ENCODE measurements at regions not wholly inside any gene's neighbourhood (a gene's known extent, or its start where the extent isn't known, plus 50 kb on each side); places are given as distances from the start of the nearest gene placed in this dataset.

- Mint-ChIP-seq H3K27ac (no peak overlapping the region), H3K4me1 (no peaks in the 10 kb centered on the region), H3K9me3 (ENCODE audit: insufficient read depth) (no peaks in the 10 kb centered on the region), H3K4me3 (no peak overlapping the region), H3K27me3 (no peaks in the 10 kb centered on the region)
- Histone ChIP-seq H3K36me3 (replicated peaks in 1 of 2; ENCODE audit: control extremely low read depth in 1 of 2, control insufficient read depth in 1 of 2, extremely low read depth in 1 of 2, insufficient read depth in 2 of 2, low read length in 1 of 2) (no peaks in the 10 kb centered on the region), H3K79me2 (ENCODE audit: control insufficient read depth, insufficient read depth, low read length) (no peaks in the 10 kb centered on the region), H3K4me2 (replicated peaks; ENCODE audit: low read depth, low read length, poor library complexity, severe bottlenecking) (no peak overlapping the region), H3K27me3 (replicated peaks in 1 of 4; ENCODE audit: control extremely low read depth in 1 of 4, control insufficient read depth in 3 of 4, insufficient read depth in 4 of 4, low read length in 3 of 4) (no peaks in the 10 kb centered on the region), H3K9me3 (ENCODE audit: control extremely low read depth in 1 of 3, control insufficient read depth in 2 of 3, insufficient read depth in 1 of 3, low read length in 2 of 3) (no peaks in the 10 kb centered on the region), H3K27ac (ENCODE audit: low read length in 2 of 2) (no peak overlapping the region), H3K4me3 (ENCODE audit: control extremely low read depth in 1 of 5, extremely low read depth in 1 of 5, insufficient read depth in 1 of 5, low read depth in 2 of 5, low read length in 4 of 5) (no peak overlapping the region), H2AFZ (ENCODE audit: insufficient read depth, low read depth, low read length, poor library complexity, severe bottlenecking) (no peak overlapping the region), H4K20me1 (ENCODE audit: control insufficient read depth, insufficient read depth, low read length, poor library complexity, severe bottlenecking) (no peaks in the 10 kb centered on the region), H3K9ac (ENCODE audit: low read length) (no peak overlapping the region), H3K4me1 (ENCODE audit: control insufficient read depth in 2 of 2, insufficient read depth in 2 of 2, low read length in 2 of 2) (no peaks in the 10 kb centered on the region)
- no peak for ATAC-seq (ENCODE audit: low read depth)
- CTCF ChIA-PET = no interaction called here
- TF ChIP-seq CTCF (IDR thresholded peaks at IDR 0.05) (no peak), EZH2 (IDR thresholded peaks at IDR 0.05; ENCODE audit: borderline replicate concordance, insufficient read depth, low read depth, low read length, poor library complexity, severe bottlenecking) (no peak)
- no peak for DNase-seq
- POLR2A ChIA-PET = no interaction called here
- WGBS (ENCODE audit: insufficient coverage) = no CpG with 5 or more reads among the region's 1 CpG
- intact Hi-C loops (cut with micrococcal nuclease) = no loop called here
These were observed 682.9 kb downstream of the KCNJ3 start for GRCh38 chr2:155381436-155381835.

- H4K20me1 ChIP-seq (ENCODE audit: control insufficient read depth, insufficient read depth, low read length, poor library complexity, severe bottlenecking) = no peaks in the 10 kb centered on the region
- DNase-seq (no peak), ATAC-seq (ENCODE audit: low read depth) (no peak)
- no peak for TF ChIP-seq CTCF (IDR thresholded peaks at IDR 0.05)
- TF ChIP-seq EZH2 (IDR thresholded peaks at IDR 0.05; ENCODE audit: borderline replicate concordance, insufficient read depth, low read depth, low read length, poor library complexity, severe bottlenecking) = no peak
- no peaks in the 10 kb centered on the region for H3K4me1 ChIP-seq (ENCODE audit: control insufficient read depth in 2 of 2, insufficient read depth in 2 of 2, low read length in 2 of 2)
- H3K4me3 Mint-ChIP-seq = no peak overlapping the region
- H3K4me1 Mint-ChIP-seq = no peaks in the 10 kb centered on the region
- no peaks in the 10 kb centered on the region for H3K9me3 Mint-ChIP-seq (ENCODE audit: insufficient read depth)
- H3K79me2 ChIP-seq (ENCODE audit: control insufficient read depth, insufficient read depth, low read length) = no peaks in the 10 kb centered on the region
- no peak overlapping the region for H3K27ac ChIP-seq (ENCODE audit: low read length in 2 of 2)
- H3K27me3 ChIP-seq (replicated peaks in 1 of 4; ENCODE audit: control extremely low read depth in 1 of 4, control insufficient read depth in 3 of 4, insufficient read depth in 4 of 4, low read length in 3 of 4) = no peaks in the 10 kb centered on the region
- no CpG with 5 or more reads among the region's 2 CpGs for WGBS (ENCODE audit: insufficient coverage)
- no peak overlapping the region for H2AFZ ChIP-seq (ENCODE audit: insufficient read depth, low read depth, low read length, poor library complexity, severe bottlenecking)
- H3K4me3 ChIP-seq (ENCODE audit: control extremely low read depth in 1 of 5, extremely low read depth in 1 of 5, insufficient read depth in 1 of 5, low read depth in 2 of 5, low read length in 4 of 5) = no peak overlapping the region
- CTCF ChIA-PET = interaction anchor here (0.7 to 1.6 kb wide), 4 partner anchors 16 to 1814 kb away, joined by 3 to 5 read pairs (median 4); no protein-coding TSS in a partner anchor
- no peaks in the 10 kb centered on the region for H3K9me3 ChIP-seq (ENCODE audit: control extremely low read depth in 1 of 3, control insufficient read depth in 2 of 3, insufficient read depth in 1 of 3, low read length in 2 of 3)
- H3K9ac ChIP-seq (ENCODE audit: low read length) = no peak overlapping the region
- H3K27me3 Mint-ChIP-seq = no peaks in the 10 kb centered on the region
- intact Hi-C loops (cut with micrococcal nuclease) = no loop called here
- H3K36me3 ChIP-seq (replicated peaks in 1 of 2; ENCODE audit: control extremely low read depth in 1 of 2, control insufficient read depth in 1 of 2, extremely low read depth in 1 of 2, insufficient read depth in 2 of 2, low read length in 1 of 2) = no peaks in the 10 kb centered on the region
- no peak overlapping the region for H3K4me2 ChIP-seq (replicated peaks; ENCODE audit: low read depth, low read length, poor library complexity, severe bottlenecking)
- no peak overlapping the region for H3K27ac Mint-ChIP-seq
- POLR2A ChIA-PET = no interaction called here
These were observed 681.0 kb downstream of the KCNJ3 start for GRCh38 chr2:155379494-155379893.

Data from B cell (primary cell).